ENCODE measurements at regions not wholly inside any gene's neighbourhood (a gene's known extent, or its start where the extent isn't known, plus 50 kb on each side); places are given as distances from the start of the nearest gene placed in this dataset.

DNA sequence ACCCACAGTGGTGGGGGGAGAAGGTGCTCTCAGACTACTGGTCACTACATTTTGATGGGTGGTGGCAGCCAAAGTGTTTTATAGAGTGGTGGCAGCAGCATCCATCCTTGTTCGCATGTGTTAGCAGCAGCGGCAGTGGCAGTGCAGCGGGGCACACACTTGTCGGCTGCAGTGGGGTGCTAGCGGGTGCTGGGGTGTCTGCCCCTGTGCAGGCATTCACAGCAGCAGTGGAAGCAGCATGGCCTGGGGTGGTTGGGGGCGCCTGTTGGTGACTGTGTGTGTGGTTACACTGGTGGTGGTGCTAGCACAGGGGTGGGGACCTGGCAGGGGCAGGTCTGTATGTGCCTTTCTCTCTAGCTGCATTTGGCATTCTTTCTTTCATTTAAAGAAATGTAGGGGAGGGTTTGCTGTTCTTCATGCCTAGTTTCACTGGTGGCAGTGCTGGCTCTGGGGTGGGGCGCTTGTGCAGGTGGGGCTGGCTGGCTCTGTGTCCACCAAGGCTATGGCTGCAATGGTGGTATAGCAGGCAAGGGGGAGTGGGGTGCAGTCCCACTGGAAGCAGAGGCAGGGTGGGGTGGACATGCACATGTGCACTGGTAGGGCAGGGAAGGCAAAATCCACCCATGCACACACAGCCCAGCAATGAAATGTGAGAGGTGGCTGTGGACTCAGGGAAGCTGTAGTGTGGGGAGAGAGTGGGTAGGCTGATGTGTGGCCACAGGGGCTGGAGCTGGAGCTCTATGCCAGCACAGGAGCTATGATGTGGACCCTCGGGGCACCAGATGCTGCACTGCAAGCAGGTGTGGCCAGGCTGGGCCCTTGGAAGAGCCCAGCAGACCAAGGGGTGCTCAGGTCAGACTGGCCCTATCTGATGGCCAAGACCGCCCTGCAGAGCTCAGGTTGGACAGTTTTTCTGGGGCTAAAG is 173.3 kb downstream of the PRDM13 start:
- TF ChIP-seq, protein P1, sequence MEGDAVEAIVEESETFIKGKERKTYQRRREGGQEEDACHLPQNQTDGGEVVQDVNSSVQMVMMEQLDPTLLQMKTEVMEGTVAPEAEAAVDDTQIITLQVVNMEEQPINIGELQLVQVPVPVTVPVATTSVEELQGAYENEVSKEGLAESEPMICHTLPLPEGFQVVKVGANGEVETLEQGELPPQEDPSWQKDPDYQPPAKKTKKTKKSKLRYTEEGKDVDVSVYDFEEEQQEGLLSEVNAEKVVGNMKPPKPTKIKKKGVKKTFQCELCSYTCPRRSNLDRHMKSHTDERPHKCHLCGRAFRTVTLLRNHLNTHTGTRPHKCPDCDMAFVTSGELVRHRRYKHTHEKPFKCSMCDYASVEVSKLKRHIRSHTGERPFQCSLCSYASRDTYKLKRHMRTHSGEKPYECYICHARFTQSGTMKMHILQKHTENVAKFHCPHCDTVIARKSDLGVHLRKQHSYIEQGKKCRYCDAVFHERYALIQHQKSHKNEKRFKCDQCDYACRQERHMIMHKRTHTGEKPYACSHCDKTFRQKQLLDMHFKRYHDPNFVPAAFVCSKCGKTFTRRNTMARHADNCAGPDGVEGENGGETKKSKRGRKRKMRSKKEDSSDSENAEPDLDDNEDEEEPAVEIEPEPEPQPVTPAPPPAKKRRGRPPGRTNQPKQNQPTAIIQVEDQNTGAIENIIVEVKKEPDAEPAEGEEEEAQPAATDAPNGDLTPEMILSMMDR (conservative IDR thresholded peaks at IDR 0.05 in 1 of 2, IDR thresholded peaks at IDR 0.05 in 1 of 2; ENCODE audit: extremely low read depth in 1 of 2, insufficient read depth in 1 of 2, low read depth in 1 of 2, low read length in 2 of 2), result no peak
- TF ChIP-seq EZH2 (IDR thresholded peaks at IDR 0.05; ENCODE audit: borderline replicate concordance, low read length), result no peak

Measured in mammary epithelial cell (primary cell).